Body of pancreas (tissue), 4 donors: ENCODE measurements at regions not wholly inside any gene's neighbourhood (a gene's known extent, or its start where the extent isn't known, plus 50 kb on each side); places are given as distances from the start of the nearest gene placed in this dataset.
"Not testable (repeated sequence)": the region's sequence is repeated elsewhere in the genome, so short reads cannot be mapped to it uniquely, and the experiment has no call there.

Source experiments
- ATAC-seq: fragments of 150-250 bp; one replicate; pipeline ENCODE4 v1.9.1; 2016
- DNase-seq, 4 donors: peaks; one replicate each; pipeline ENCODE4 v3.0.0-alpha.2; 2019
- H3K27ac ChIP-seq, 4 donors: fragments of 200-600 bp; sonication (generic); 1 replicate in 3 of 4; 2 replicates in 1 of 4; pipeline versions ENCODE4 v1.5.1 to v1.6.1; 2016 to 2019; ENCODE audit warnings: mild to moderate bottlenecking in 1 of 4, mixed read lengths in 1 of 4, moderate library complexity in 1 of 4
- H3K27me3 ChIP-seq, 2 donors: fragments of 200-600 bp; sonication (generic); one replicate each; pipeline ENCODE4 v1.6.0; 2016; ENCODE audit warnings: mild to moderate bottlenecking in 1 of 2
- H3K36me3 ChIP-seq, 2 donors: fragments of 200-600 bp; sonication (generic); replicated peaks in 1 of 2; 2 replicates each; pipeline ENCODE4 v1.5.1; 2016; ENCODE audit warnings: low read depth in 2 of 2; ENCODE audit not compliant: insufficient read depth in 1 of 2
- H3K4me1 ChIP-seq: fragments of 200-600 bp; sonication (generic); one replicate; pipeline ENCODE4 v1.6.0; 2016
- H3K4me3 ChIP-seq, 2 donors: fragments of 200-600 bp; sonication (generic); 1 replicate in 1 of 2; 2 replicates in 1 of 2; pipeline ENCODE4 v1.5.1; 2016 to 2019
- H3K9me3 ChIP-seq, 3 donors: fragments of 200-600 bp; sonication (generic); 1 replicate in 2 of 3; 2 replicates in 1 of 3; pipeline ENCODE4 v1.5.1; 2016
- POLR2A ChIP-seq, 3 donors: fragments of 450-650 bp; IDR thresholded peaks; one replicate each; pipeline ENCODE4 v1.6.1; 2016; ENCODE audit warnings: antibody characterized with exemption in 3 of 3, mild to moderate bottlenecking in 2 of 3
- WGBS, 2 donors: methylation state at CpG; one replicate each; pipeline ENCODE4 v1.1.5; 2017; 5-methylcytosine and 5-hydroxymethylcytosine counted together
- intact Hi-C: fragments of 100-400 bp; cut with DNase I; formaldehyde crosslinking; loops from one replicate; pipeline ENCODE4 v1.15.1; 2023
- TF ChIP-seq, protein P1 (sequence below), 7 experiments: fragments of 450-650 bp in 4 of 7; fragments of 200-600 bp in 3 of 7; sonication (generic) in 3 of 7; IDR thresholded peaks; one replicate each; pipeline ENCODE4 v1.5.1; 2016 to 2019; ENCODE audit warnings: antibody characterized with exemption in 7 of 7

DNA sequence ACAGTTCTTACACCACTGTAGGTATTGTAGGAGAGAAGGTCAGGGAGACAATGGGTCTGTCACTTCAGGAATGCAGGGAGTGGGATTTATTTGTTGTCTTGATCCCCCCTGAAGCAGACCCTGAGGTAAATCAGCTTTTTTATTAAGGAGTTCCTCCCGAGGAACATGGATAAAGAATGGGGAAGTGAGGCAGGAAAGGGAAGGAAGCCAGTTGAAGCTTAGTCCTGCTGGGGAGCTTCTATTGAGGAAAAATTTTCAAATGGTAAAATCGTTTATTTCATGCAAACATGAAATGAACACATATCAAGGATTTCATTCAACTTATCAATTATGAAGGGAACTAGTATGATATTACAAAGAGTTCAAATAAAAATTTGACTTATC is 318.6 kb upstream of the PIK3R1 start:
- ATAC-seq, result no peak

DNA sequence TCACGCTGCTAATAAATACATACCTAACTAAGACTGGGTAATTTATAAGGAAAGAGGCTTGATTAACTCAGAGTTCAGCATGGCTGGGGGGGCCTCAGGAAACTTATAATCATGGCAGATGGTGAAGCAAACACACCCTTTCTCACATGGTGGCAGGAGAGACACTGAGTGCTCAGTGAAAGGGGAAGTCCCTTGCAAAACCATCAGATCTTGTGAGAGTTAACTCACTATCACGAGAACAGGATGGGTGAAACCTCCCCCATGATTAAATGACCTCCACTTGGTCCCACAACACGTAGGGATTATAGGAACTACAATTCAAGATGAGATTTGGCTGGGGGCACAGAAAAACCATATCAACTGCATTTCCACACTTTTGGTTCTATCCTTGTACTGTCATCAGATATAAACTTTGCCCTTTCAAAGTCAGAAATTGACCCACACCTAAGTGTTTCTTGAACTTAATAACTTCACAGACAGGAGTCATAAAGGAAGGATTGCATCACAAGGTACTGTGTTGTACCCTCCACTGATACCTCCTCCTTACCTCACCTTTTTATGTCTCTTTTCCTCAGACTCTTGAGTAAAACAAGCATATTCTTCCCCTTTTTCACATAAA is 319.1 kb upstream of the PIK3R1 start:
- ATAC-seq (no peak), DNase-seq (peak in 1 of 4 donors; percentile 4)
- no peaks in the 10 kb centered on the region for H3K9me3 ChIP-seq
- H3K4me1 ChIP-seq, result no peaks in the 10 kb centered on the region
- 68 to 70% methylated on average over 3 of the region's 3 CpGs for WGBS, 2 donors
- H3K27ac ChIP-seq, result no peak overlapping the region
- no peaks in the 10 kb centered on the region for H3K27me3 ChIP-seq
- TF ChIP-seq, protein P1, sequence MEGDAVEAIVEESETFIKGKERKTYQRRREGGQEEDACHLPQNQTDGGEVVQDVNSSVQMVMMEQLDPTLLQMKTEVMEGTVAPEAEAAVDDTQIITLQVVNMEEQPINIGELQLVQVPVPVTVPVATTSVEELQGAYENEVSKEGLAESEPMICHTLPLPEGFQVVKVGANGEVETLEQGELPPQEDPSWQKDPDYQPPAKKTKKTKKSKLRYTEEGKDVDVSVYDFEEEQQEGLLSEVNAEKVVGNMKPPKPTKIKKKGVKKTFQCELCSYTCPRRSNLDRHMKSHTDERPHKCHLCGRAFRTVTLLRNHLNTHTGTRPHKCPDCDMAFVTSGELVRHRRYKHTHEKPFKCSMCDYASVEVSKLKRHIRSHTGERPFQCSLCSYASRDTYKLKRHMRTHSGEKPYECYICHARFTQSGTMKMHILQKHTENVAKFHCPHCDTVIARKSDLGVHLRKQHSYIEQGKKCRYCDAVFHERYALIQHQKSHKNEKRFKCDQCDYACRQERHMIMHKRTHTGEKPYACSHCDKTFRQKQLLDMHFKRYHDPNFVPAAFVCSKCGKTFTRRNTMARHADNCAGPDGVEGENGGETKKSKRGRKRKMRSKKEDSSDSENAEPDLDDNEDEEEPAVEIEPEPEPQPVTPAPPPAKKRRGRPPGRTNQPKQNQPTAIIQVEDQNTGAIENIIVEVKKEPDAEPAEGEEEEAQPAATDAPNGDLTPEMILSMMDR (IDR thresholded peaks at IDR 0.05), result no peak
- TF ChIP-seq POLR2A (IDR thresholded peaks at IDR 0.05), result no peak
- no peaks in the 10 kb centered on the region for H3K36me3 ChIP-seq
- intact Hi-C loops, result no loop called here
- H3K4me3 ChIP-seq, result no peak overlapping the region

More for the DNA sequence above, 318.6 kb upstream of the PIK3R1 start:
- Histone ChIP-seq H3K27ac (no peak overlapping the region), H3K36me3 (no peaks in the 10 kb centered on the region), H3K9me3 (no peaks in the 10 kb centered on the region), H3K27me3 (no peaks in the 10 kb centered on the region), H3K4me1 (no peaks in the 10 kb centered on the region), H3K4me3 (no peak overlapping the region)
- TF ChIP-seq, protein P1 (IDR thresholded peaks at IDR 0.05), result no peak
- no peak for TF ChIP-seq POLR2A (IDR thresholded peaks at IDR 0.05)
- intact Hi-C loops, result no loop called here
- 26 to 39% methylated on average over 2 of the region's 2 CpGs for WGBS, 2 donors
- no peak for DNase-seq

DNA sequence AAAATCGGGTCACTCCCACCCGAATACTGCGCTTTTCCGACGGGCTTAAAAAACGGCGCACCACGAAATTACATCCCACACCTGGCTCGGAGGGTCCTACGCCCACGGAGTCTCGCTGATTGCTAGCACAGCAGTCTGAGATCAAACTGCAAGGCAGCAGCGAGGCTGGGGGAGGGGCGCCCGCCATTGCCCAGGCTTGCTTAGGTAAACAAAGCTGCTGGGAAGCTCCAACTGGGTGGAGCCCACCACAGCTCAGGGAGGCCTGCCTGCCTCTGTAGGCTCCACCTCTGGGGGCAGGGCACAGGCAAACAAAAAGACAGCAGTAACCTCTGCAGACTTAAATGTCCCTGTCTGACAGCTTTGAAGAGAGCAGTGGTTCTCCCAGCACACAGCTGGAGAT is 325.7 kb upstream of the PIK3R1 start:
- H3K4me1 ChIP-seq, H3K9me3 ChIP-seq, H3K27me3 ChIP-seq, ATAC-seq, DNase-seq, H3K36me3 ChIP-seq, H3K4me3 ChIP-seq, H3K27ac ChIP-seq, intact Hi-C loops: not testable (repeated sequence)
- 64 to 78% methylated on average over 5 to 6 of the region's 15 CpGs for WGBS, 2 donors

DNA sequence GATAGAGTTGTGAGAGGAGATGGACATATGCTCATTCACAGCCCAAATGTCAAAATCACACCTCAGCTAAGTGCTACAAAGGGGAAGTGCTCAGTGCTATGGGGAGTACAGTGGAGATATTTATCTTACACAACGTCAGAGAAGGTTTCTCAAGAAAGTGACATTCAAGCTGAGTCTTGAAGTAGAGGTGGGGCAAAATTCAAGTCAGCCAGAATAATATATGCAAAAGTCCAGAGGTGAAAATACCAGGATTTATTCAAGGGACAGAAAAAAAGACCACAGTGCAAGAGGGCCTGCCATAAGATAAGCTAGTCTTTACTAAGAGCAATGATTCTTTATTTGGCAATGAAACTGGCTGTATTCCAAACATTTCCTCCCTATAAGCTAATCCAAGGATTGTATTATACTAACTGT is 327.8 kb upstream of the PIK3R1 start:
- WGBS, 2 donors, result 45 to 50% methylated on average over 1 of the region's 1 CpG
- H3K27ac ChIP-seq, result no peak overlapping the region
- intact Hi-C loops, result no loop called here

DNA sequence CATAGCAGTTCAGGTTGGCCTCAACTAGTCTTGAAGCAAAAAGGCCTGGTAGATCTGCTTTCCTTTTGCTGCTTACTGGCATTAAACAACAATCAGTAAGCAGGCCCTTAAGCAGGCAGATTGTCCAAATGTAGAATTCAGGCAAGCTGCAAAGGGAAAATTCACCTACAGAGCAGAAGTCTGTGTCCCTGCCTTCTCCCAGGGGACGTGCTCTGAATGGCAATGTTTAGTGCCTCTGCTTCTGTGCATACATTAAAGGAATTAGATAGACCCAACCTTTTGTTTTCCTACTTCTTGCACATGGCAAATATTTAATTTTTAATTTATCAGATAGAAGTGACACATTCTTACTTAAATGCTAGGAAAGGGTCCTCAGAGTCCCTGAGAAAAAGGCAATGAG is 328.8 kb upstream of the PIK3R1 start:
- no peaks in the 10 kb centered on the region for H3K9me3 ChIP-seq
- no peak for ATAC-seq
- H3K27ac ChIP-seq, result no peak overlapping the region
- H3K4me1 ChIP-seq, result no peaks in the 10 kb centered on the region
- TF ChIP-seq, protein P1 (IDR thresholded peaks at IDR 0.05), result no peak
- no peak for TF ChIP-seq POLR2A (IDR thresholded peaks at IDR 0.05)
- intact Hi-C loops, result no loop called here
- no peaks in the 10 kb centered on the region for H3K36me3 ChIP-seq
- WGBS, 2 donors, result 82 to 88% methylated on average over 1 of the region's 1 CpG
- no peak for DNase-seq
- H3K4me3 ChIP-seq, result no peak overlapping the region
- no peaks in the 10 kb centered on the region for H3K27me3 ChIP-seq

More for the DNA sequence above, 327.8 kb upstream of the PIK3R1 start:
- DNase-seq (no peak), ATAC-seq (no peak)
- no peaks in the 10 kb centered on the region for H3K9me3 ChIP-seq
- no peaks in the 10 kb centered on the region for H3K36me3 ChIP-seq
- no peaks in the 10 kb centered on the region for H3K4me1 ChIP-seq
- no peaks in the 10 kb centered on the region for H3K27me3 ChIP-seq
- no peak for TF ChIP-seq POLR2A (IDR thresholded peaks at IDR 0.05)
- TF ChIP-seq, protein P1 (IDR thresholded peaks at IDR 0.05), result no peak
- no peak overlapping the region for H3K4me3 ChIP-seq
